ENCODE measurements at regions not wholly inside any gene's neighbourhood (a gene's known extent, or its start where the extent isn't known, plus 50 kb on each side); places are given as distances from the start of the nearest gene placed in this dataset.

GRCh38 chr2:155209696-155210450, 511.4 kb downstream of the KCNJ3 start:
- H3K4me3 ChIP-seq (ENCODE audit: low read depth, low read length) = no peak overlapping the region
- DNase-seq (ENCODE audit: low read depth) = no peak
- TF ChIP-seq, protein P1, sequence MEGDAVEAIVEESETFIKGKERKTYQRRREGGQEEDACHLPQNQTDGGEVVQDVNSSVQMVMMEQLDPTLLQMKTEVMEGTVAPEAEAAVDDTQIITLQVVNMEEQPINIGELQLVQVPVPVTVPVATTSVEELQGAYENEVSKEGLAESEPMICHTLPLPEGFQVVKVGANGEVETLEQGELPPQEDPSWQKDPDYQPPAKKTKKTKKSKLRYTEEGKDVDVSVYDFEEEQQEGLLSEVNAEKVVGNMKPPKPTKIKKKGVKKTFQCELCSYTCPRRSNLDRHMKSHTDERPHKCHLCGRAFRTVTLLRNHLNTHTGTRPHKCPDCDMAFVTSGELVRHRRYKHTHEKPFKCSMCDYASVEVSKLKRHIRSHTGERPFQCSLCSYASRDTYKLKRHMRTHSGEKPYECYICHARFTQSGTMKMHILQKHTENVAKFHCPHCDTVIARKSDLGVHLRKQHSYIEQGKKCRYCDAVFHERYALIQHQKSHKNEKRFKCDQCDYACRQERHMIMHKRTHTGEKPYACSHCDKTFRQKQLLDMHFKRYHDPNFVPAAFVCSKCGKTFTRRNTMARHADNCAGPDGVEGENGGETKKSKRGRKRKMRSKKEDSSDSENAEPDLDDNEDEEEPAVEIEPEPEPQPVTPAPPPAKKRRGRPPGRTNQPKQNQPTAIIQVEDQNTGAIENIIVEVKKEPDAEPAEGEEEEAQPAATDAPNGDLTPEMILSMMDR (IDR thresholded peaks at IDR 0.05; ENCODE audit: insufficient read depth, low read length) = no peak

DNA sequence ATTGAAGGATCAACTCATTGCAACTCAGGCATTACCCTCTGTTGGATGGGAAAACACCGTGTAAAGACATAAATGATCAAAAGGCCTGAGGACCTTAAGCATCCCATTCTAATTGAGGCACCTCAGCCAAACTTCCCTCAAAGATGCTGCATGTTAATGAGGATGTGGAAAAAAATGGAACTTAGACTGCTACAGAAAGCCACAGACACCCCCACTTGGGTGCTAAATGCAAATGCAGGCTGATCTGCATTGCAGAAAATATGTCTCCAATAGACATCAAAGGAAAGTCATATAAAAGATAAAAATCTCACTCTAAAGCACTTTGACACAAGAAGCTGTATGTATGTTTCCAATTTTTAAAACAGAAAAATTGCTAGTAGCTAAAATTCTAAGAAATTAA, 504.7 kb downstream of the KCNJ3 start:
- TF ChIP-seq, protein P1 (IDR thresholded peaks at IDR 0.05; ENCODE audit: insufficient read depth, low read length) = no peak
- DNase-seq (ENCODE audit: low read depth) = no peak
- no peak overlapping the region for H3K4me3 ChIP-seq (ENCODE audit: low read depth, low read length)

DNA sequence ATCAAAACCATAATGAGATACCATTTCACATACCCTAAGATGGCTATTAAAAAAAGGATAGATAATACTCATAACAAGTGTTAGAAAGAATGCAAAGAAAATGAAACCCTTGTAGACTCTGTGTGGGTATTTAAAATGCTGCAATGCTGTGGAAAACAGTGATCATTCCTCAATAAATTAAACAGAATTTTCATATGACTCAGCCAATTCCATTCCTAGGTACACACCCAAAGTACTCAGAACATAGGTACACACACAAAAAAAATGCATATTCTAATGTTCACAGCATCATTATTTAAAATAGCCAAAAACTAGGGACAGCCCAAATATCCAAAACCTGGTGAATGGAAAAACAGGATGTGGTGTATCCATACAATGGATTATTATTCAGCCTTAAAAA, 502.3 kb downstream of the KCNJ3 start:
- no peak overlapping the region for H3K4me3 ChIP-seq (ENCODE audit: low read depth, low read length)
- DNase-seq (ENCODE audit: low read depth) = no peak
- TF ChIP-seq, protein P1 (IDR thresholded peaks at IDR 0.05; ENCODE audit: insufficient read depth, low read length) = no peak

GRCh38 chr2:155190342-155190741, 491.8 kb downstream of the KCNJ3 start:
- TF ChIP-seq, protein P1 (IDR thresholded peaks at IDR 0.05; ENCODE audit: insufficient read depth, low read length) = no peak
- DNase-seq (ENCODE audit: low read depth) = no peak
- H3K4me3 ChIP-seq (ENCODE audit: low read depth, low read length) = no peak overlapping the region

- DNase-seq (ENCODE audit: low read depth) = no peak
Measured at GRCh38 chr2:155178921-155179320, 480.4 kb downstream of the KCNJ3 start.

GRCh38 chr2:155176345-155176744, 477.9 kb downstream of the KCNJ3 start:
- no peak for DNase-seq (ENCODE audit: low read depth)
- TF ChIP-seq, protein P1 (IDR thresholded peaks at IDR 0.05; ENCODE audit: insufficient read depth, low read length) = no peak
- H3K4me3 ChIP-seq (ENCODE audit: low read depth, low read length) = no peak overlapping the region

More at GRCh38 chr2:155178921-155179320, 480.4 kb downstream of the KCNJ3 start:
- no peak overlapping the region for H3K4me3 ChIP-seq (ENCODE audit: low read depth, low read length)
- TF ChIP-seq, protein P1 (IDR thresholded peaks at IDR 0.05; ENCODE audit: insufficient read depth, low read length) = no peak

DNA sequence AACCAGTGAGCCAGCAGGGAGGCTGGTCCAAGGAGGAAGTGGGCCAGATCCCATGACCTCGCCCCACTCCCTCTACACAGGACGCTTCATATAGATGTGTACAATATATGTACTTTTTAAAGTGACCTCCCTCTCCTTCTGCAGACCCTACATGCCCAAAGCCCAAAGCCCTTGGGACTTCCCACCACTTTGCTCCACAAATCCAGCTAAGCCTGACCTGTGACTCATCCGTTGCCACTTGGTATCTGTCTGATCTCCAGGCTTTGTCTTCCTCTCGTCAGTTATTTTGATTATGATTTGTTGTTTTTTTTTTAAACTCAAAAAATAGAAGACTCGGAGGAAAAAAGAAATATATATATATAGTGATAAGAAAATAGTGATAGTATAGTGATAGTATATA, 470.8 kb downstream of the KCNJ3 start:
- TF ChIP-seq, protein P1 (IDR thresholded peaks at IDR 0.05; ENCODE audit: insufficient read depth, low read length) = no peak
- DNase-seq (ENCODE audit: low read depth) = no peak
- H3K4me3 ChIP-seq (ENCODE audit: low read depth, low read length) = no peak overlapping the region
